RWPE2 (cell line): ENCODE measurements at regions not wholly inside any gene's neighbourhood (a gene's known extent, or its start where the extent isn't known, plus 50 kb on each side); places are given as distances from the start of the nearest gene placed in this dataset.

ENCODE experiments used
- ATAC-seq: fragments of 200-7000 bp; cut with Tn5 transposase; 3 replicates; pipeline ENCODE4 v1.9.1; 2021; ENCODE audit warnings: low read depth
- DNase-seq: peaks from one replicate; pipeline ENCODE4 v3.0.0-alpha.2; 2020; ENCODE audit warnings: low spot score
- H3K27ac ChIP-seq: fragments of 450-650 bp; 2 replicates; pipeline ENCODE4 v1.5.1; 2017; ENCODE audit warnings: mild to moderate bottlenecking; ENCODE audit not compliant: poor library complexity, severe bottlenecking
- H3K27me3 ChIP-seq: fragments of 250-450 bp; sonication (Bioruptor Pico); 2 replicates; pipeline ENCODE4 v1.5.1; 2021; ENCODE audit warnings: mild to moderate bottlenecking, moderate library complexity; ENCODE audit not compliant: insufficient read depth, poor library complexity, severe bottlenecking
- H3K36me3 ChIP-seq: fragments of 250-450 bp; sonication (Bioruptor Pico); 2 replicates; pipeline ENCODE4 v1.5.1; 2020; ENCODE audit warnings: low read depth, mild to moderate bottlenecking, moderate library complexity
- H3K4me1 ChIP-seq: fragments of 250-450 bp; sonication (Bioruptor Pico); 2 replicates; pipeline ENCODE4 v1.5.1; 2021; ENCODE audit warnings: mild to moderate bottlenecking, moderate library complexity; ENCODE audit not compliant: insufficient read depth, poor library complexity, severe bottlenecking
- H3K4me3 ChIP-seq: fragments of 250-450 bp; sonication (Bioruptor Pico); 2 replicates; pipeline ENCODE4 v1.5.1; 2021; ENCODE audit warnings: mild to moderate bottlenecking, moderate library complexity; ENCODE audit not compliant: severe bottlenecking
- H3K9me3 ChIP-seq: fragments of 250-450 bp; sonication (Bioruptor Pico); 2 replicates; pipeline ENCODE4 v1.5.1; 2021; ENCODE audit warnings: mild to moderate bottlenecking, moderate library complexity; ENCODE audit not compliant: severe bottlenecking
- CTCF ChIP-seq: fragments of 450-650 bp; IDR thresholded peaks from one replicate; pipeline ENCODE4 v1.5.1; 2017; ENCODE audit warnings: mild to moderate bottlenecking, moderate library complexity; ENCODE audit not compliant: poor library complexity, severe bottlenecking

GRCh38 chr20:60808003-60808672 lies 443.9 kb upstream of the CDH4 start:
- H3K9me3 ChIP-seq, result no peaks in the 10 kb centered on the region
- no peaks in the 10 kb centered on the region for H3K4me1 ChIP-seq
- H3K27ac ChIP-seq, result no peak overlapping the region
- no peak for TF ChIP-seq CTCF
- H3K36me3 ChIP-seq, result no peaks in the 10 kb centered on the region
- DNase-seq, result no peak
- ATAC-seq, result no peak
- peaks cover 92% of the 10 kb centered on the region for H3K27me3 ChIP-seq
- H3K4me3 ChIP-seq, result no peak overlapping the region

GRCh38 chr20:60808701-60809100 lies 443.4 kb upstream of the CDH4 start:
- no peak for TF ChIP-seq CTCF
- Histone ChIP-seq H3K4me3 (no peak overlapping the region), H3K27me3 (peaks cover 92% of the 10 kb centered on the region), H3K27ac (no peak overlapping the region), H3K36me3 (no peaks in the 10 kb centered on the region), H3K9me3 (no peaks in the 10 kb centered on the region), H3K4me1 (no peaks in the 10 kb centered on the region)
- ATAC-seq (no peak), DNase-seq (no peak)

GRCh38 chr20:60810561-60810960 lies 441.5 kb upstream of the CDH4 start:
- TF ChIP-seq CTCF, result no peak
- Histone ChIP-seq H3K4me1 (no peaks in the 10 kb centered on the region), H3K4me3 (no peak overlapping the region), H3K27me3 (peaks cover 92% of the 10 kb centered on the region), H3K27ac (no peak overlapping the region), H3K36me3 (no peaks in the 10 kb centered on the region), H3K9me3 (no peaks in the 10 kb centered on the region)
- ATAC-seq, result no peak
- no peak for DNase-seq

GRCh38 chr20:60812561-60812960 lies 439.5 kb upstream of the CDH4 start:
- no peak overlapping the region for H3K4me3 ChIP-seq
- no peaks in the 10 kb centered on the region for H3K9me3 ChIP-seq
- H3K27me3 ChIP-seq, result peaks cover 95% of the 10 kb centered on the region
- DNase-seq (no peak), ATAC-seq (no peak)
- no peaks in the 10 kb centered on the region for H3K36me3 ChIP-seq
- TF ChIP-seq CTCF, result no peak
- H3K27ac ChIP-seq, result no peak overlapping the region
- no peaks in the 10 kb centered on the region for H3K4me1 ChIP-seq

GRCh38 chr20:60813066-60813465 lies 439.0 kb upstream of the CDH4 start:
- H3K27ac ChIP-seq, result no peak overlapping the region
- ATAC-seq, result no peak
- TF ChIP-seq CTCF, result no peak
- no peak overlapping the region for H3K4me3 ChIP-seq
- peaks cover 96% of the 10 kb centered on the region for H3K27me3 ChIP-seq
- no peaks in the 10 kb centered on the region for H3K9me3 ChIP-seq
- DNase-seq, result no peak
- no peaks in the 10 kb centered on the region for H3K36me3 ChIP-seq
- H3K4me1 ChIP-seq, result no peaks in the 10 kb centered on the region
